Pancreas (tissue), 10 donors: ENCODE measurements at regions not wholly inside any gene's neighbourhood (a gene's known extent, or its start where the extent isn't known, plus 50 kb on each side); places are given as distances from the start of the nearest gene placed in this dataset.
"Not testable (repeated sequence)": the region's sequence is repeated elsewhere in the genome, so short reads cannot be mapped to it uniquely, and the experiment has no call there.

Experiments used
- ATAC-seq, 4 donors: fragments of 200-7000 bp; cut with Tn5 transposase; one replicate each; pipeline versions ENCODE4 v1.8.0 to v1.9.1; 2020; ENCODE audit warnings: mild to moderate bottlenecking in 4 of 4, moderate library complexity in 4 of 4
- DNase-seq, 6 donors: peaks; one replicate each; pipeline ENCODE4 v3.0.0-alpha.2; 2020
- FAIRE-seq: peaks from 2 replicates; lab custom pipeline; 2012; peaks lifted over from hg19 to GRCh38; lab: Jason Lieb, UNC
- H3K27ac ChIP-seq, 4 donors: fragments of 200-600 bp; sonication (generic); 1 replicate in 3 of 4; 2 replicates in 1 of 4; pipeline versions ENCODE4 v1.5.0 to v1.8.0; 2020
- H3K27me3 ChIP-seq, 4 donors: fragments of 200-600 bp; one replicate each; pipeline ENCODE4 v1.8.0; 2021
- H3K36me3 ChIP-seq, 3 donors: fragments of 200-600 bp; sonication (generic) in 1 of 3; one replicate each; pipeline versions ENCODE4 v1.5.0 to v1.8.0; 2020 to 2021
- H3K4me1 ChIP-seq, 3 donors: fragments of 200-600 bp; one replicate each; pipeline ENCODE4 v1.8.0; 2021
- H3K4me3 ChIP-seq, 4 donors: fragments of 200-600 bp; sonication (generic) in 2 of 4; one replicate each; pipeline versions ENCODE4 v1.5.0 to v1.8.0; 2020 to 2021
- H3K9me3 ChIP-seq, 4 donors: fragments of 200-600 bp; one replicate each; pipeline ENCODE4 v1.8.0; 2021
- CTCF ChIP-seq, 4 donors: fragments of 200-600 bp; sonication (generic) in 3 of 4; IDR thresholded peaks; one replicate each; pipeline versions ENCODE4 v1.5.0 to v1.8.0; 2021; ENCODE audit warnings: antibody characterized with exemption in 4 of 4
- WGBS, 2 donors: extraction: QIAGEN DNeasy Blood & Tissue Kit; methylation state at CpG; one replicate each; pipeline ENCODE4 v1.1.7; 2013; 5-methylcytosine and 5-hydroxymethylcytosine counted together
- intact Hi-C, 3 donors: fragments of 100-400 bp; cut with DNase I; formaldehyde crosslinking; loops; one replicate each; pipeline versions ENCODE4 v1.11.1 to v1.14.2; 2022
- donor health status: healthy with polysubstance abuse.
- donor health status: DM: no; HTN: no; CAD: no; lungs with moderate emphysema.
- donor health status: DM: no; HTN: no; CAD: no.
- donor health status: control.
- donor health status: control.
- donor health status: Bipolar disorder and iron deficiency.
- donor health status: DM: yes; HTN: yes; CAD: no.
- donor health status: DM: no; HTN: no; CAD: no.
- donor health status: DM: no; HTN: no; CAD: no.
- donor health status: DM: yes; HTN: yes; CAD: no.

- whole genome bisulfite sequencing, 2 donors, result 74 to 80% methylated on average over 2 of the region's 2 CpGs
- no peaks in the 10 kb centered on the region for H3K9me3 ChIP-seq
- no peak overlapping the region for H3K4me3 ChIP-seq
- H3K27me3 ChIP-seq, result no peaks in the 10 kb centered on the region
- H3K27ac ChIP-seq, result no peak overlapping the region
- no peak for TF ChIP-seq CTCF (IDR thresholded peaks at IDR 0.05)
- intact Hi-C loops, result no loop called here
- FAIRE-seq (no peak), DNase-seq (no peak), ATAC-seq (no peak)
- no peaks in the 10 kb centered on the region for H3K4me1 ChIP-seq
- no peaks in the 10 kb centered on the region for H3K36me3 ChIP-seq
These were observed 292.5 kb downstream of the ZPLD1 start for GRCh38 chr3:102727340-102727739.

- H3K27ac ChIP-seq, FAIRE-seq, H3K9me3 ChIP-seq, H3K36me3 ChIP-seq, H3K4me3 ChIP-seq, intact Hi-C loops, H3K27me3 ChIP-seq, H3K4me1 ChIP-seq, ATAC-seq: not testable (repeated sequence)
- WGBS, 2 donors, result 87 to 90% methylated on average over 11 to 12 of the region's 12 CpGs
- DNase-seq, result peak in 1 of 6 donors; percentile 38
These were observed 297.8 kb downstream of the ZPLD1 start for GRCh38 chr3:102732581-102732980.

- intact Hi-C loops, result no loop called here
- peak in 1 of 4 donors; percentile 27 for ATAC-seq
- Histone ChIP-seq H3K9me3 (no peaks in the 10 kb centered on the region), H3K27me3 (no peaks in the 10 kb centered on the region), H3K4me1 (no peaks in the 10 kb centered on the region), H3K4me3 (no peak overlapping the region), H3K36me3 (no peaks in the 10 kb centered on the region), H3K27ac (no peak overlapping the region)
- WGBS, 2 donors, result 37 to 40% methylated on average over 5 of the region's 5 CpGs
- no peak for FAIRE-seq
- DNase-seq, result no peak
- no peak for TF ChIP-seq CTCF (IDR thresholded peaks at IDR 0.05)
These were observed 299.2 kb downstream of the ZPLD1 start for GRCh38 chr3:102733791-102734563.

- no peak overlapping the region for H3K4me3 ChIP-seq
- H3K36me3 ChIP-seq, result no peaks in the 10 kb centered on the region
- 55 to 67% methylated on average over 1 of the region's 1 CpG for WGBS, 2 donors
- intact Hi-C loops, result no loop called here
- TF ChIP-seq CTCF (IDR thresholded peaks at IDR 0.05), result no peak
- no peaks in the 10 kb centered on the region for H3K9me3 ChIP-seq
- FAIRE-seq, result no peak
- H3K27me3 ChIP-seq, result no peaks in the 10 kb centered on the region
- no peak overlapping the region for H3K27ac ChIP-seq
- H3K4me1 ChIP-seq, result no peaks in the 10 kb centered on the region
- no peak for ATAC-seq
- no peak for DNase-seq
These were observed 300.5 kb downstream of the ZPLD1 start for GRCh38 chr3:102735311-102735710.

- Histone ChIP-seq H3K27ac (no peak overlapping the region), H3K4me3 (no peak overlapping the region), H3K36me3 (no peaks in the 10 kb centered on the region), H3K27me3 (no peaks in the 10 kb centered on the region), H3K4me1 (no peaks in the 10 kb centered on the region), H3K9me3 (no peaks in the 10 kb centered on the region)
- no peak for FAIRE-seq
- no peak for TF ChIP-seq CTCF (IDR thresholded peaks at IDR 0.05)
- no peak for ATAC-seq
- 81 to 85% methylated on average over 8 of the region's 8 CpGs for WGBS, 2 donors
- peak in 1 of 6 donors; percentile 29 for DNase-seq
- intact Hi-C loops, result no loop called here
These were observed 301.6 kb downstream of the ZPLD1 start for GRCh38 chr3:102736288-102736974.
